ENCODE measurements at regions not wholly inside any gene's neighbourhood (a gene's known extent, or its start where the extent isn't known, plus 50 kb on each side); places are given as distances from the start of the nearest gene placed in this dataset.
"Not testable (repeated sequence)": the region's sequence is repeated elsewhere in the genome, so short reads cannot be mapped to it uniquely, and the experiment has no call there.

GRCh38 chr3:33970180-33970579 lies 171.8 kb downstream of the PDCD6IP start:
- not testable (repeated sequence) for TF ChIP-seq POLR2A, TAF1, POLR2AphosphoS5 (IDR thresholded peaks at IDR 0.05; ENCODE audit: low read depth, low read length)
